Left lung (tissue), 4 donors: ENCODE measurements at regions not wholly inside any gene's neighbourhood (a gene's known extent, or its start where the extent isn't known, plus 50 kb on each side); places are given as distances from the start of the nearest gene placed in this dataset.

Experiments used
- ATAC-seq: fragments of 200-7000 bp; cut with Tn5 transposase; one replicate; pipeline ENCODE4 v1.9.1; 2020; ENCODE audit warnings: moderate library complexity
- DNase-seq, 4 donors: peaks; one replicate each; pipeline ENCODE4 v3.0.0-alpha.2; 2013 to 2020
- H3K27ac ChIP-seq, 2 donors: fragments of 200-600 bp; sonication (generic) in 1 of 2; one replicate each; pipeline versions ENCODE4 v1.5.0 to v1.8.0; 2020 to 2021
- H3K27me3 ChIP-seq, 2 donors: fragments of 200-600 bp; sonication (generic) in 1 of 2; one replicate each; pipeline versions ENCODE4 v1.5.0 to v1.8.0; 2020 to 2021
- H3K36me3 ChIP-seq, 2 donors: fragments of 200-600 bp; sonication (generic) in 1 of 2; one replicate each; pipeline versions ENCODE4 v1.5.0 to v1.8.0; 2020 to 2021
- H3K4me1 ChIP-seq, 2 donors: fragments of 200-600 bp; one replicate each; pipeline ENCODE4 v1.8.0; 2021
- H3K4me3 ChIP-seq, 2 donors: fragments of 200-600 bp; sonication (generic) in 1 of 2; one replicate each; pipeline versions ENCODE4 v1.5.0 to v1.8.0; 2020 to 2021; ENCODE audit warnings: mild to moderate bottlenecking in 1 of 2
- H3K9me3 ChIP-seq, 2 donors: fragments of 200-600 bp; sonication (generic) in 1 of 2; one replicate each; pipeline versions ENCODE4 v1.5.0 to v1.8.0; 2020 to 2021
- CTCF ChIP-seq, 2 donors: fragments of 200-600 bp; sonication (generic) in 1 of 2; IDR thresholded peaks; one replicate each; pipeline versions ENCODE4 v1.5.0 to v1.8.0; 2021; ENCODE audit warnings: antibody characterized with exemption in 2 of 2
- intact Hi-C, 2 donors: fragments of 100-400 bp; cut with DNase I; formaldehyde crosslinking; loops; one replicate each; pipeline versions ENCODE4 v1.11.2 to v1.14.2; 2022
- donor health status: DM: no; HTN: yes; CAD: no.
- donor health status: DM: no; HTN: no; CAD: no.

- intact Hi-C loops, result no loop called here
- no peak overlapping the region for H3K4me3 ChIP-seq
- peaks cover 0 to 17% of the 10 kb centered on the region in 2 donors for H3K4me1 ChIP-seq
- no peaks in the 10 kb centered on the region for H3K36me3 ChIP-seq
- no peak for TF ChIP-seq CTCF (IDR thresholded peaks at IDR 0.05)
- ATAC-seq (no peak), DNase-seq (no peak)
- no peaks in the 10 kb centered on the region for H3K9me3 ChIP-seq
- H3K27me3 ChIP-seq, result no peaks in the 10 kb centered on the region
- no peak overlapping the region for H3K27ac ChIP-seq
Measured at GRCh38 chr12:11593013-11593412, 56.5 kb upstream of the ETV6 start.

DNA sequence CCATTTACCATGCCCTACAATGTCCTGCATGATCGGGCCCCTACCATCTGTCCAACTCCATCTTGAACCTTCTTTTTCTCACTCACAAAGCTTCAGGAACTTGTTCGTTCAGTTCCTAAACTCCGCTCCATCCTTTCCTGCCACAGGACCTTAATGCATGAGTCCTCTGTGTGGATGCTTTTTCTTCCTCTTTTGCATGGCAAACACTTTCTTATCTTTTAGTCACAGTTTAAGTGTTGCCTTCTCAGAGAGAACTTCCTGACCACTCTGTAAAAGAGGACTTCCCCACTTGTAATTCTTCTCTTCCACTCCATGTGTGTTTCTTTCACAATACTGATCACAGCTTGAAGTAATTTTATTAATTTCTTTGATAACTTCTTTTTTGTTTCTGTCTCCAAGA is 54.4 kb upstream of the ETV6 start:
- H3K36me3 ChIP-seq, result no peaks in the 10 kb centered on the region
- ATAC-seq, result peak; percentile 14
- no peak for TF ChIP-seq CTCF (IDR thresholded peaks at IDR 0.05)
- no peaks in the 10 kb centered on the region for H3K9me3 ChIP-seq
- intact Hi-C loops, result no loop called here
- no peak overlapping the region for H3K4me3 ChIP-seq
- H3K27ac ChIP-seq, result no peak overlapping the region
- no peak for DNase-seq
- no peaks in the 10 kb centered on the region for H3K27me3 ChIP-seq
- peaks cover 0 to 17% of the 10 kb centered on the region in 2 donors for H3K4me1 ChIP-seq

- Histone ChIP-seq H3K4me1 (peaks cover 0 to 17% of the 10 kb centered on the region in 2 donors), H3K27me3 (no peaks in the 10 kb centered on the region), H3K9me3 (no peaks in the 10 kb centered on the region), H3K4me3 (no peak overlapping the region), H3K27ac (no peak overlapping the region), H3K36me3 (no peaks in the 10 kb centered on the region)
- no peak for TF ChIP-seq CTCF (IDR thresholded peaks at IDR 0.05)
- intact Hi-C loops, result no loop called here
- DNase-seq (no peak), ATAC-seq (no peak)
Measured at GRCh38 chr12:11596141-11596540, 53.3 kb upstream of the ETV6 start.

DNA sequence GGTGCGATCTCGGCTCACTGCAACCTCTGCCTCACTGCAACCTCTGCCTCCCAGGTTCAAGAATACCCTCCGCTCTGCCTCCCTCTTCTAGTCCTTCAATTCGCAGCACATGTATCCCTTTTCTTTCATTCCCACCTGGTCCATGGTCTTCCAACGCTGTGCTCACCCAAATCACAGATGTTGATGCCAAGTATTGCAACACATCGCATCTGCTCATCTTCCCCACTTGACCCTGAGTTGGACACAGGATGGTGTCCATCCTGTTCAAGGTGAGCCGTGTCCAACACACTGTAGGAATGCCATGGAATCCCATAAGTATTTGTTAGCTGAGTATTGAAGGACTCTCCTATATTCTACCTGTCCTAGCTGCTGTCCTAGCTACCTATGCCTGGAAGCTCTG is 50.6 kb upstream of the ETV6 start:
- Histone ChIP-seq H3K4me3 (no peak overlapping the region), H3K27ac (no peak overlapping the region), H3K36me3 (no peaks in the 10 kb centered on the region), H3K9me3 (no peaks in the 10 kb centered on the region), H3K27me3 (no peaks in the 10 kb centered on the region), H3K4me1 (peaks cover 0 to 17% of the 10 kb centered on the region in 2 donors)
- ATAC-seq, result no peak
- no peak for TF ChIP-seq CTCF (IDR thresholded peaks at IDR 0.05)
- intact Hi-C loops, result no loop called here
- no peak for DNase-seq
